PFSK-1 (cell line): ENCODE measurements at regions not wholly inside any gene's neighbourhood (a gene's known extent, or its start where the extent isn't known, plus 50 kb on each side); places are given as distances from the start of the nearest gene placed in this dataset.

ENCODE experiments used
- POLR2AphosphoS5 ChIP-seq: IDR thresholded peaks from 2 replicates; pipeline ENCODE4 v1.6.1; 2012; ENCODE audit warnings: low read depth, mild to moderate bottlenecking, control low read depth, low read length, moderate library complexity
- REST ChIP-seq, 2 experiments: IDR thresholded peaks; 2 replicates each; pipeline versions ENCODE4 v1.6.1 to v1.8.0; 2011 to 2012; ENCODE audit warnings: low read depth in 2 of 2, low read length in 2 of 2, control low read depth in 1 of 2, inconsistent platforms in 1 of 2, mild to moderate bottlenecking in 1 of 2, moderate library complexity in 1 of 2; ENCODE audit not compliant: insufficient read depth in 1 of 2

- TF ChIP-seq REST (IDR thresholded peaks at IDR 0.05; ENCODE audit: insufficient read depth in 1 of 2, low read depth in 2 of 2, low read length in 2 of 2) (no peak), POLR2AphosphoS5 (no peak)
Observed at GRCh38 chr9:7478646-7479045, 320.9 kb downstream of the DMAC1 start.
